ENCODE measurements at regions not wholly inside any gene's neighbourhood (a gene's known extent, or its start where the extent isn't known, plus 50 kb on each side); places are given as distances from the start of the nearest gene placed in this dataset.

- DNase-seq (ENCODE audit: low spot score) = no peak
Observed at GRCh38 chr15:69627548-69628158, 175.0 kb downstream of the RPLP1 start.

- no peak for DNase-seq (ENCODE audit: low spot score)
Observed at GRCh38 chr15:69628256-69629093, 175.9 kb downstream of the RPLP1 start.

GRCh38 chr15:69629631-69630161 is 177.1 kb downstream of the RPLP1 start:
- no peak for DNase-seq (ENCODE audit: low spot score)

GRCh38 chr15:69631005-69631404 is 178.4 kb downstream of the RPLP1 start:
- no peak for DNase-seq (ENCODE audit: low spot score)

GRCh38 chr15:69631978-69632377 is 179.4 kb downstream of the RPLP1 start:
- no peak for DNase-seq (ENCODE audit: low spot score)

- no peak for DNase-seq (ENCODE audit: low spot score)
Observed at GRCh38 chr15:69634860-69635259, 182.2 kb downstream of the RPLP1 start.

- no peak for DNase-seq (ENCODE audit: low spot score)
Observed at GRCh38 chr15:69636169-69636915, 183.7 kb downstream of the RPLP1 start.

- DNase-seq (ENCODE audit: low spot score) = no peak
Observed at GRCh38 chr15:69637818-69638217, 185.2 kb downstream of the RPLP1 start.

GRCh38 chr15:69643476-69643875 is 190.9 kb downstream of the RPLP1 start:
- DNase-seq (ENCODE audit: low spot score) = no peak

- no peak for DNase-seq (ENCODE audit: low spot score)
Observed at GRCh38 chr15:69643971-69644370, 191.4 kb downstream of the RPLP1 start.

GRCh38 chr15:69644876-69645275 is 192.3 kb downstream of the RPLP1 start:
- DNase-seq (ENCODE audit: low spot score) = no peak

GRCh38 chr15:69647142-69647513 is 194.5 kb downstream of the RPLP1 start:
- no peak for DNase-seq (ENCODE audit: low spot score)

- no peak for DNase-seq (ENCODE audit: low spot score)
Observed at GRCh38 chr15:69648212-69648611, 195.6 kb downstream of the RPLP1 start.

- no peak for DNase-seq (ENCODE audit: low spot score)
Observed at GRCh38 chr15:69648775-69649735, 196.4 kb downstream of the RPLP1 start.

GRCh38 chr15:69652293-69652692 is 199.7 kb downstream of the RPLP1 start:
- DNase-seq (ENCODE audit: low spot score) = no peak

- no peak for DNase-seq (ENCODE audit: low spot score)
Observed at GRCh38 chr15:69652751-69653305, 200.2 kb downstream of the RPLP1 start.

- DNase-seq (ENCODE audit: low spot score) = no peak
Observed at GRCh38 chr15:69653306-69653705, 200.7 kb downstream of the RPLP1 start.

- no peak for DNase-seq (ENCODE audit: low spot score)
Observed at GRCh38 chr15:69653846-69654245, 201.2 kb downstream of the RPLP1 start.

GRCh38 chr15:69656271-69657030 is 203.8 kb downstream of the RPLP1 start:
- no peak for DNase-seq (ENCODE audit: low spot score)

GRCh38 chr15:69657626-69658025 is 205.0 kb downstream of the RPLP1 start:
- DNase-seq (ENCODE audit: low spot score) = no peak
